Transverse colon (tissue), 4 donors: ENCODE measurements at regions not wholly inside any gene's neighbourhood (a gene's known extent, or its start where the extent isn't known, plus 50 kb on each side); places are given as distances from the start of the nearest gene placed in this dataset.

Source experiments
- DNase-seq: peaks from one replicate; pipeline ENCODE4 v3.0.0-alpha.2; 2019
- H3K27ac ChIP-seq, 4 donors: fragments of 200-600 bp; sonication (generic); 2 replicates each; pipeline ENCODE4 v1.5.1; 2016 to 2018; ENCODE audit warnings: inconsistent platforms in 4 of 4
- H3K27me3 ChIP-seq: fragments of 200-600 bp; sonication (generic); 2 replicates; pipeline ENCODE4 v1.5.1; 2017; ENCODE audit warnings: inconsistent platforms
- H3K36me3 ChIP-seq, 4 donors: fragments of 200-600 bp; sonication (generic); 2 replicates each; pipeline ENCODE4 v1.5.1; 2017 to 2019; ENCODE audit warnings: inconsistent platforms in 4 of 4
- H3K4me1 ChIP-seq, 4 donors: fragments of 200-600 bp; sonication (generic); 2 replicates each; pipeline ENCODE4 v1.5.1; 2017 to 2020; ENCODE audit warnings: inconsistent platforms in 4 of 4
- H3K4me3 ChIP-seq, 4 donors: fragments of 200-600 bp; sonication (generic); 1 replicate in 1 of 4; 2 replicates in 3 of 4; pipeline versions ENCODE4 v1.5.1 to v1.6.1; 2017 to 2019; ENCODE audit warnings: inconsistent platforms in 4 of 4
- H3K9me3 ChIP-seq, 2 donors: fragments of 200-600 bp; sonication (generic); 2 replicates each; pipeline ENCODE4 v1.5.1; 2017 to 2019; ENCODE audit warnings: inconsistent platforms in 2 of 2
- CTCF ChIP-seq, 5 experiments: fragments of 200-600 bp in 3 of 5; fragments of 450-650 bp in 2 of 5; sonication (generic) in 3 of 5; IDR thresholded peaks; 1 replicate in 2 of 5; 2 replicates in 3 of 5; pipeline ENCODE4 v1.5.1; 2016 to 2017; ENCODE audit warnings: antibody characterized with exemption in 5 of 5, inconsistent platforms in 3 of 5, mild to moderate bottlenecking in 2 of 5, moderate library complexity in 1 of 5
- EP300 ChIP-seq: sonication (generic); formaldehyde crosslinking; IDR thresholded peaks from one replicate; pipeline ENCODE4 v1.6.1; 2017; ENCODE audit warnings: antibody characterized with exemption, low read depth
- POLR2A ChIP-seq: fragments of 450-650 bp; IDR thresholded peaks from one replicate; pipeline ENCODE4 v1.6.1; 2016; ENCODE audit warnings: antibody characterized with exemption, mild to moderate bottlenecking, moderate library complexity
- POLR2AphosphoS5 ChIP-seq, 3 donors: sonication (generic); formaldehyde crosslinking; IDR thresholded peaks; one replicate each; pipeline ENCODE4 v1.6.1; 2016; ENCODE audit warnings: antibody characterized with exemption in 3 of 3
- WGBS, 2 donors: methylation state at CpG; one replicate each; pipeline ENCODE4 v1.1.5; 2018; ENCODE audit warnings: low coverage in 1 of 2; 5-methylcytosine and 5-hydroxymethylcytosine counted together
- in situ Hi-C, 4 donors: fragments of 200-750 bp; cut with MboI; loops; one replicate each; pipeline versions ENCODE4 v1.15.0 to v1.15.1; 2017; ENCODE audit warnings: low sequenced_read_pairs in 3 of 4, low pct_ligation_motif_present in 1 of 4, low pct_unique_long_range_greater_than_20kb in 1 of 4
- intact Hi-C: fragments of 100-400 bp; cut with DNase I; formaldehyde crosslinking; loops from one replicate; pipeline ENCODE4 v1.15.1; 2023; ENCODE audit warnings: low total_unique reads
- small RNA-seq, 4 donors: library from RNA; depleted of rRNA; stranded (forward); fragments of <200 nt; gene quantifications; one replicate each; pipeline ENCODE3, GENCODE V24; 2016

- in situ Hi-C loops: loop anchor here in 1 of 4 donors (25.0 kb wide), 1 partner anchor 880 kb away; no protein-coding TSS in a partner anchor
- intact Hi-C loops: no loop called here
- H3K36me3 ChIP-seq: no peaks in the 10 kb centered on the region
- no peak for TF ChIP-seq POLR2A
- no peak for TF ChIP-seq CTCF (IDR thresholded peaks at IDR 0.05)
- TF ChIP-seq EP300: no peak
- TF ChIP-seq POLR2AphosphoS5 (IDR thresholded peaks at IDR 0.05): no peak
- no peaks in the 10 kb centered on the region for H3K4me1 ChIP-seq
- no peak for DNase-seq
- H3K4me3 ChIP-seq: no peak overlapping the region
- no peaks in the 10 kb centered on the region for H3K27me3 ChIP-seq
- no peaks in the 10 kb centered on the region for H3K9me3 ChIP-seq
- no peak overlapping the region for H3K27ac ChIP-seq
- 58 to 80% methylated on average over 1 to 4 of the region's 4 CpGs for WGBS, 2 donors
Measured at GRCh38 chr15:24607636-24608035, 67.9 kb upstream of the NPAP1 start.

DNA sequence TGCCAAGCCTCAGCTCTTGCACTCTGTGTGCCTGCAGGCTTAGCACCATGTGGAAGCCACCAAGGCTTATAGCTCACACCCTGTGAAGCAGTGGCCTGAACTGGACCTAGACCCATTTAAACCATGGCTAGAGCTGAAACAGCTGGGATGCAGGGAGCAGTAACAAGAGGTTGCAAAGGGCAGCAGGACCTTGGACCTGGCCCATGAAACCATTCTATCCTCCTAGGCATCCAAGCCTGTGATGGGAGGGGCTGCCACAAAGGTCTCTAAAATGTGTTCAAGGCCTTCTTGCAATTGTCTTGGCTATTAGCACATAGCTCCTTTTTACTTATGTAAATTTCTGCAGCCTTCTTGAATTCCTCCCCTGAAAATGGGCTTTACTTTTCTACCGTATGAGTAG, 57.9 kb upstream of the NPAP1 start:
- no peak for DNase-seq
- no peaks in the 10 kb centered on the region for H3K4me1 ChIP-seq
- TF ChIP-seq EP300 (no peak), POLR2AphosphoS5 (IDR thresholded peaks at IDR 0.05) (no peak), CTCF (IDR thresholded peaks at IDR 0.05) (no peak)
- no peaks in the 10 kb centered on the region for H3K9me3 ChIP-seq
- WGBS, 2 donors: 0 to 50% methylated on average over 1 of the region's 1 CpG
- no peaks in the 10 kb centered on the region for H3K36me3 ChIP-seq
- intact Hi-C loops (loop anchor here (5.0 kb wide), 1 partner anchor 430 kb away; no protein-coding TSS in a partner anchor), in situ Hi-C loops (loop anchor here in 1 of 4 donors (25.0 kb wide), 1 partner anchor 870 kb away; no protein-coding TSS in a partner anchor)
- H3K27me3 ChIP-seq: no peaks in the 10 kb centered on the region
- no peak overlapping the region for H3K4me3 ChIP-seq
- H3K27ac ChIP-seq: no peak overlapping the region

- Histone ChIP-seq H3K4me1 (no peaks in the 10 kb centered on the region), H3K27me3 (no peaks in the 10 kb centered on the region), H3K9me3 (no peaks in the 10 kb centered on the region), H3K27ac (no peak overlapping the region), H3K4me3 (no peak overlapping the region), H3K36me3 (no peaks in the 10 kb centered on the region)
- TF ChIP-seq POLR2A: no peak
- TF ChIP-seq POLR2AphosphoS5 (IDR thresholded peaks at IDR 0.05): no peak
- TF ChIP-seq EP300: no peak
- no peak for TF ChIP-seq CTCF (IDR thresholded peaks at IDR 0.05)
- WGBS, 2 donors: 77% methylated on average over 3 of the region's 3 CpGs; no CpG with 5 or more reads in 1 of the 2 donors
- DNase-seq: no peak
- intact Hi-C loops (no loop called here), in situ Hi-C loops (loop anchor here in 1 of 4 donors (25.0 kb wide), 1 partner anchor 866 kb away; no protein-coding TSS in a partner anchor)
Measured at GRCh38 chr15:24621630-24622215, 53.9 kb upstream of the NPAP1 start.

Small RNA genes lying in the stretch of these regions (small RNA-seq; reads per million reads assigned to genes)
- gene RNU6-741P: 0 reads per million in 4 donors
